D721Med (cell line): ENCODE measurements at regions not wholly inside any gene's neighbourhood (a gene's known extent, or its start where the extent isn't known, plus 50 kb on each side); places are given as distances from the start of the nearest gene placed in this dataset.

Experiments
- DNase-seq: peaks from one replicate; pipeline ENCODE4 v3.0.0; 2011; ENCODE audit warnings: low spot score; ENCODE audit not compliant: insufficient read length
- FAIRE-seq: peaks from 2 replicates; lab custom pipeline; 2011; peaks lifted over from hg19 to GRCh38; lab: Jason Lieb, UNC
- CTCF ChIP-seq: IDR thresholded peaks from 2 replicates; pipeline ENCODE4 v1.5.1; 2012; ENCODE audit warnings: mild to moderate bottlenecking, control low read depth; ENCODE audit not compliant: insufficient read depth; ENCODE audit errors: missing control alignments

DNA sequence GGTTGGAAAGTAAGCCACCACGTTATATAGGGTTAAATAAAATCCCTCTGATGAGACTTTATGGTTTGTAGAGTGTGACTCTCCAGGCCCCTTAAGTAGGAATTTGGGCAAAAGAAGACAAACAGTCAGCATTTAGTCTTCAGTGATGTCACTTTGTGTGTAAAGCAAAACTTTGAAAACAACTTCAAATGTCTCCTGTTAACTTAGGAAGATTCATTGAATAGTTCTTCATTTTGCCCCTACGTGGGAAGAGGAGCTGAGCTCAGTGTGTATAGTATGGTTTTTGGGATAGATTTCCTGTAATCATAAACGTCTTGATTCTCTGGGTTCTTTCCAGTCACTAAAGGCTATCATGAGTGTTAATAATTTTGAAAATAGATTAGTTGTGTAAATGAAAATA is 101.3 kb downstream of the GADD45G start:
- FAIRE-seq (no peak), DNase-seq (no peak)

GRCh38 chr9:89706731-89707191 is 101.9 kb downstream of the GADD45G start:
- DNase-seq: no peak
- no peak for FAIRE-seq
- no peak for TF ChIP-seq CTCF

More for the DNA sequence above, 101.3 kb downstream of the GADD45G start:
- no peak for TF ChIP-seq CTCF

DNA sequence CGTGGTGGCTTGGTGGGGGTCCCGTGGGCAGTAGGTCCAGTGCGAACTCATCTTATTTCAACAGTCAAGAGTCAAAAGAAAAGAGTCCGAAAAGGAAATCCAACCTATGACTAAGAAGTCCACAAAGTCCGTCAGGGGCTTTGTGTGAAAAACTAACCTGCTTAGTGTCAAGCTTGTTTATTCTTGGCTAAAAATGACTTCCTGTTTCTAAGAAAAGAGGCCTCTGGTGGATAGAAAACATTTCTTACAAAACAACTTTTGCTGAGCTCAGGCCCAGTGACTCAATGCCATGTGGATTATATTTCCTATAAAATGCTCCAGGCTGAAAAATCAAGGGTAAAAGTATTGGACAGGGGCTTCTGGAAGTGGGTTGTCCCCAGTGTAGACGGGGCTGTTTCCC is 105.9 kb downstream of the GADD45G start:
- DNase-seq (no peak), FAIRE-seq (no peak)
- no peak for TF ChIP-seq CTCF

DNA sequence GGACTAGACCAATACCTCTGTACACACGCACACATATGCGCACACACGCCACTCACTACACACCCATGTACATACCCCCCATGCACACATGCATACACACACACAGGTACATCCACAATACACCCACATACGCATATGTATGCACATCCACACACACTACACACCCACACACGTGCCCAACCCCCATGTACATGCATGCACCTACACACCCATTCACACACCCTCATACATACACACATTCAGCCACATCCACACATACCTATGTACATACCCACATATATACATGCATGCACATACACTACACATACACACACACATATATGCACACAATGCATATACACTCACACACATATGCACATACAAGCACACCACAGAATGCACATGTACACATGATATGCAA is 107.1 kb downstream of the GADD45G start:
- FAIRE-seq (no peak), DNase-seq (no peak)
- no peak for TF ChIP-seq CTCF

DNA sequence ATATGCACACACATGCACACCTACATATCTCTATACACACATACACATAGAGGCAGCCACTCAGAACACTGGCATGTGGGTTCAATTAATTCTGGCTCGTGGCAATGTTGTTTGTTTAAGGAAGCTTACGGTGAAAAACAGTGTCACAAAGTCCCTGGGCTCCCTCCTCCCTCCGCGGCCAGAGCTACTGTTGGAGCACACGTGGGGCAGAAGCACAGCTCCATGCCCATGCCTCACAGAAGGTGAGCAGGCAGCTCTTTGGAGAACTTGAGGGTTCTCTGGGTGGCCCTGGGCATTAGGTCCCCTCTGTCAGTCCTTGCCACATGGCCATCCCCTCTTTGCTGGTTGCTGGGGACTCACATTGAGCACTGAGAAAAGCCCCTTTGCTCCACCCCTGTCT is 107.5 kb downstream of the GADD45G start:
- TF ChIP-seq CTCF: no peak
- FAIRE-seq: no peak
- no peak for DNase-seq

DNA sequence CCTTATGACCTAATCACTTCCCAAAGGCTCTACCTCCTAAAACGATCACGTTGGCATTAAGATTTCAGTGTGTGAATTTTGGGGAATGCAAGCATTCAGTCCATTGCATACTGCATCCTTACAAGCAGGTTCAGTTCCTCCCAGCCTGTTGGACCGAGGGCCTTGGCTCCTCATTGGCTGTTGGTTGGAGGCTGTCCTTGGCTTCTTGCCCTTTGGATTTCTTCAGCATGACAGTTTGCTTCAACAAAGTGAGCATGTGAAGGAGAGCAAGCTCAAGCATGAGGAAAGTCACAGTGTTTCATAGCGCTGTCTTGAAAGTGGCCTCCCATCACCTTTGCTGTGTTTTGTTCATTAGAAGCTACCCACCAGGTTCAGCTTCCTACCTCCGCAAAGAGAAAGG is 109.5 kb downstream of the GADD45G start:
- FAIRE-seq (no peak), DNase-seq (no peak)
- no peak for TF ChIP-seq CTCF

GRCh38 chr9:89715318-89715858 is 110.6 kb downstream of the GADD45G start:
- TF ChIP-seq CTCF: no peak
- FAIRE-seq: no peak
- no peak for DNase-seq
